Right ventricle myocardium inferior (tissue), 1 donor: ENCODE measurements at regions not wholly inside any gene's neighbourhood (a gene's known extent, or its start where the extent isn't known, plus 50 kb on each side); places are given as distances from the start of the nearest gene placed in this dataset.

ENCODE experiments used
- ATAC-seq: fragments of 200-7000 bp; cut with Tn5 transposase; one replicate; pipeline ENCODE4 v1.9.1; 2020; ENCODE audit warnings: mild to moderate bottlenecking, moderate library complexity
- DNase-seq: peaks from one replicate; pipeline ENCODE4 v3.0.0; 2021; ENCODE audit errors: missing footprints
- intact Hi-C: fragments of 100-400 bp; cut with DNase I; formaldehyde crosslinking; loops from one replicate; pipeline ENCODE4 v1.11.0; 2022
- donor health status: DM: no; HTN: yes; CAD: no; lungs with severe emphysema.

GRCh38 chr2:126600742-126601141, 55.2 kb upstream of the GYPC start:
- ATAC-seq (no peak), DNase-seq (no peak)
- intact Hi-C loops = no loop called here

DNA sequence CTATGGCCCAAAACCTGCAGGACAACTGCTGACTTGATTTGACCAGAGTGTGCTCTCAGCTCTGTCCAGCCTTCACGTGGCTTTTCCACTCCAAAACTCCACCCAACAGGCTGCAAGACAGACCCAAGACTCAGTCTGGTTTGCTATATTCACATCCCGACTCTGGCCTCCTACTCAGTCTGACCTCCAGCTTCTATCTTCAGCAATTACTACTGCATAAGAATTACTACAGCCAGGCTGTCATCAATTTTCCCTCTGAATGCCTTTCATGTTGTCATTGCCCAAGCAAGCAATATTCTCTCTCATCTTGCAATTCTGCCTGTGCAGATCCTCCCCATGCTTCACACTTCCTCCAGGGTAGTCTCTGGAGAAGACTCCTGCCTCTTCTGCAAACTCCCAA, 53.6 kb upstream of the GYPC start:
- no peak for DNase-seq
- intact Hi-C loops = no loop called here
- no peak for ATAC-seq
